Endothelial cell of umbilical vein (primary cell): ENCODE measurements at regions not wholly inside any gene's neighbourhood (a gene's known extent, or its start where the extent isn't known, plus 50 kb on each side); places are given as distances from the start of the nearest gene placed in this dataset.

Experiments
- CTCF ChIP-seq, 2 donors: IDR thresholded peaks; 1 replicate in 1 of 2; 2 replicates in 1 of 2; pipeline ENCODE4 v1.5.1; 2011; ENCODE audit warnings: low read length in 2 of 2, mild to moderate bottlenecking in 2 of 2, moderate library complexity in 2 of 2, control low read depth in 1 of 2, inconsistent platforms in 1 of 2, low read depth in 1 of 2; ENCODE audit not compliant: insufficient read depth in 1 of 2; ENCODE audit errors: extremely low read depth in 1 of 2
- EZH2 ChIP-seq: IDR thresholded peaks from 2 replicates; pipeline ENCODE4 v1.6.1; 2012; ENCODE audit warnings: borderline replicate concordance, low read depth, mild to moderate bottlenecking, moderate library complexity, low read length, inconsistent platforms; ENCODE audit not compliant: severe bottlenecking
- GATA2 ChIP-seq: IDR thresholded peaks from 2 replicates; pipeline ENCODE4 v1.7.0; 2011; ENCODE audit warnings: low read depth, mild to moderate bottlenecking, moderate library complexity, mixed read lengths, low read length; ENCODE audit not compliant: insufficient read length, insufficient read depth
- JUN ChIP-seq: IDR thresholded peaks from 2 replicates; pipeline ENCODE4 v1.6.1; 2011; ENCODE audit warnings: borderline replicate concordance, low read depth; ENCODE audit not compliant: insufficient read length, insufficient read depth
- MAX ChIP-seq: IDR thresholded peaks from 2 replicates; pipeline ENCODE4 v1.6.1; 2011; ENCODE audit not compliant: insufficient read depth, insufficient read length
- POLR2A ChIP-seq: IDR thresholded peaks from 2 replicates; pipeline ENCODE4 v1.6.1; 2012; ENCODE audit warnings: low read depth, mild to moderate bottlenecking, control low read depth, low read length

DNA sequence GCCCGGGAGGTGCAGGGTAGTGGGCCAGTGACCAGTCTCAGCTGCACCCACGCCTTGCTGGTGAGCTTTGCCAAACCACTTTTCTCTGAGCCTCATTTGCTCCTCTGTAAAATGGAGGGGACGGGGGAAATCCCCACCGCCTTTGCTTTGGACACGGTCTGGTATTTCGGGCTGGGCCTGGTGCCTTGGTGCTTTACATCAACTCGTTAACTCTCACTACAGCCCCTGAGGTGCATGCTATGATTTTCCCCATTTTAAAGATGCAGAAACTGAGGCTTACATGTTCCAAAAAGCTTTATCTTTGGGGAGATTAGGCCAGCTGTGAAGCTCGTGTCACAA, 116.1 kb upstream of the RUNX3 start:
- TF ChIP-seq CTCF (IDR thresholded peaks at IDR 0.05; ENCODE audit: extremely low read depth in 1 of 2, insufficient read depth in 1 of 2, low read depth in 1 of 2, low read length in 2 of 2), result no peak
- no peak for TF ChIP-seq MAX
- no peak for TF ChIP-seq JUN
- TF ChIP-seq EZH2, result no peak
- TF ChIP-seq POLR2A, result no peak
- no peak for TF ChIP-seq GATA2
